Hepatocyte (in vitro differentiated cells): ENCODE measurements at regions not wholly inside any gene's neighbourhood (a gene's known extent, or its start where the extent isn't known, plus 50 kb on each side); places are given as distances from the start of the nearest gene placed in this dataset.

Experiments used
- DNase-seq: peaks from one replicate; pipeline ENCODE4 v3.0.0-alpha.2; 2016; ENCODE audit warnings: low spot score
- H2AFZ ChIP-seq: fragments of 200-600 bp; sonication (generic); 2 replicates; pipeline ENCODE4 v1.6.0; 2016; ENCODE audit warnings: antibody characterized with exemption, mild to moderate bottlenecking
- H3K27ac ChIP-seq: fragments of 200-600 bp; sonication (generic); 2 replicates; pipeline ENCODE4 v1.5.1; 2016; ENCODE audit warnings: mild to moderate bottlenecking
- H3K27me3 ChIP-seq: fragments of 200-600 bp; sonication (generic); 2 replicates; pipeline ENCODE4 v1.6.1; 2016
- H3K36me3 ChIP-seq: fragments of 200-600 bp; sonication (generic); replicated peaks from 2 replicates; pipeline ENCODE4 v1.5.1; 2016; ENCODE audit warnings: low read depth; ENCODE audit not compliant: insufficient read depth
- H3K4me1 ChIP-seq: fragments of 200-600 bp; sonication (generic); 2 replicates; pipeline ENCODE4 v1.5.1; 2016; ENCODE audit warnings: mild to moderate bottlenecking, moderate library complexity; ENCODE audit not compliant: insufficient read depth
- H3K4me2 ChIP-seq: fragments of 200-600 bp; sonication (generic); 2 replicates; pipeline ENCODE4 v1.6.0; 2016
- H3K4me3 ChIP-seq: fragments of 200-600 bp; sonication (generic); 2 replicates; pipeline ENCODE4 v1.5.1; 2016; ENCODE audit warnings: mild to moderate bottlenecking
- H3K79me2 ChIP-seq: fragments of 200-600 bp; sonication (generic); 2 replicates; pipeline ENCODE4 v1.6.0; 2017; ENCODE audit warnings: mild to moderate bottlenecking
- H3K9me2 ChIP-seq: fragments of 200-600 bp; sonication (generic); replicated peaks from 2 replicates; pipeline ENCODE4 v1.6.0; 2017; ENCODE audit warnings: mild to moderate bottlenecking; ENCODE audit not compliant: insufficient read depth
- H3K9me3 ChIP-seq: fragments of 200-600 bp; sonication (generic); 2 replicates; pipeline ENCODE4 v1.5.1; 2016; ENCODE audit warnings: low read depth, mild to moderate bottlenecking
- H4K20me1 ChIP-seq: fragments of 200-600 bp; sonication (generic); 2 replicates; pipeline ENCODE4 v1.6.0; 2016; ENCODE audit warnings: mild to moderate bottlenecking; ENCODE audit not compliant: insufficient read depth, poor library complexity, severe bottlenecking
- EZH2 ChIP-seq: fragments of 200-600 bp; sonication (generic); IDR thresholded peaks from 2 replicates; pipeline ENCODE4 v1.6.1; 2016; ENCODE audit warnings: antibody characterized with exemption, mild to moderate bottlenecking, borderline replicate concordance
- EZH2phosphoT487 ChIP-seq: fragments of 200-600 bp; sonication (generic); IDR thresholded peaks from one replicate; pipeline ENCODE4 v1.6.1; 2018; ENCODE audit warnings: antibody characterized with exemption, mild to moderate bottlenecking, low read depth, moderate library complexity; ENCODE audit not compliant: unreplicated experiment, severe bottlenecking
- WGBS: methylation state at CpG from one replicate; pipeline ENCODE4 v1.1.6; 2016; ENCODE audit warnings: low lambda C conversion rate; ENCODE audit errors: missing lambda C conversion rate; 5-methylcytosine and 5-hydroxymethylcytosine counted together
- TF ChIP-seq, protein P1 (sequence below): fragments of 200-600 bp; sonication (generic); IDR thresholded peaks from 2 replicates; pipeline ENCODE4 v1.5.1; 2016; ENCODE audit warnings: antibody characterized with exemption, mild to moderate bottlenecking; ENCODE audit not compliant: poor library complexity

DNA sequence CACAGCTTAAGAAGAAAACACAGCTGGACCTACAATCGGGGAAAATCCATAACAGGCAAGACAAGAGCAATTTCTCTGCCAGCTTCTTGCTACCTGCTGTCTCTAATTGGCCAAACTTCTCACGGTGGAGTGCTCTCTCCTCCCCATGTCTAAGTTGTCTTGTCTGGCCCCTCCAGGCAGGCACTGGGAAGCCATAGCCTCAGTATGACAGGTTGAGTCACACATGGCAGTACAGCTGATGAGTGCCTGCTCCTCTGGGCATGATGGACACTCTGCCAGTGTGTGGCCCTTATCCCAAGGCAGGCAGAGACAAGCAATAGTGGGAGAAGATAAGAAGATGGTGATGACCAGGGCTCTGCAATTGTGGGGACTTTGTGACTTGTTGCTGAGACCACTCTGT is 551.8 kb downstream of the DIPK2A start:
- Histone ChIP-seq H4K20me1 (no peaks in the 10 kb centered on the region), H2AFZ (no peak overlapping the region), H3K4me2 (no peak overlapping the region), H3K79me2 (no peaks in the 10 kb centered on the region), H3K36me3 (no peaks in the 10 kb centered on the region), H3K9me3 (no peaks in the 10 kb centered on the region), H3K4me1 (no peaks in the 10 kb centered on the region), H3K9me2 (no peaks in the 10 kb centered on the region), H3K27me3 (no peaks in the 10 kb centered on the region), H3K4me3 (no peak overlapping the region), H3K27ac (no peak overlapping the region)
- TF ChIP-seq EZH2 (no peak), EZH2phosphoT487 (no peak)
- TF ChIP-seq, protein P1, sequence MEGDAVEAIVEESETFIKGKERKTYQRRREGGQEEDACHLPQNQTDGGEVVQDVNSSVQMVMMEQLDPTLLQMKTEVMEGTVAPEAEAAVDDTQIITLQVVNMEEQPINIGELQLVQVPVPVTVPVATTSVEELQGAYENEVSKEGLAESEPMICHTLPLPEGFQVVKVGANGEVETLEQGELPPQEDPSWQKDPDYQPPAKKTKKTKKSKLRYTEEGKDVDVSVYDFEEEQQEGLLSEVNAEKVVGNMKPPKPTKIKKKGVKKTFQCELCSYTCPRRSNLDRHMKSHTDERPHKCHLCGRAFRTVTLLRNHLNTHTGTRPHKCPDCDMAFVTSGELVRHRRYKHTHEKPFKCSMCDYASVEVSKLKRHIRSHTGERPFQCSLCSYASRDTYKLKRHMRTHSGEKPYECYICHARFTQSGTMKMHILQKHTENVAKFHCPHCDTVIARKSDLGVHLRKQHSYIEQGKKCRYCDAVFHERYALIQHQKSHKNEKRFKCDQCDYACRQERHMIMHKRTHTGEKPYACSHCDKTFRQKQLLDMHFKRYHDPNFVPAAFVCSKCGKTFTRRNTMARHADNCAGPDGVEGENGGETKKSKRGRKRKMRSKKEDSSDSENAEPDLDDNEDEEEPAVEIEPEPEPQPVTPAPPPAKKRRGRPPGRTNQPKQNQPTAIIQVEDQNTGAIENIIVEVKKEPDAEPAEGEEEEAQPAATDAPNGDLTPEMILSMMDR = no peak
- DNase-seq = no peak
- 87% methylated on average over 2 of the region's 2 CpGs for WGBS

DNA sequence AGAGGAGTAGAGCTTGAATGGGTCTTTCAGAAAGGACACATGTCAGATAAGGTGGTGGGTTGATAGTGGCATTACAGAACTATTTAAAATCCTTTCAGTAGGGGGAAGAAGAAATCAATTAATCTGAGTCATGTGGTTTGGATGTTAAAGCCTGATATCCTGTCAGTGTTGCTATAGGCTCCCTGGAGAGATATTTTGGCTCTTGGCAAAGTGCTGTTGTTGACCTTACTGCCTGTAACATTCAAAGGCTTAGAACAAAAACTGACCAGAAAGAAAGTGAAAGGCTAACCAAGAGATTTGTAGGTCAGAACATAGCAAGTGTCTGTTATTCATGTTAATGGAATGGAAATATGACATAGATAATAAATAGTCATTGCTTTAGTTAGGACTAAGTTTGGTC is 552.9 kb downstream of the DIPK2A start:
- Histone ChIP-seq H3K4me2 (no peak overlapping the region), H3K27me3 (no peaks in the 10 kb centered on the region), H3K9me3 (no peaks in the 10 kb centered on the region), H3K27ac (no peak overlapping the region), H3K36me3 (no peaks in the 10 kb centered on the region), H3K4me1 (no peaks in the 10 kb centered on the region), H2AFZ (no peak overlapping the region), H3K4me3 (no peak overlapping the region), H3K9me2 (no peaks in the 10 kb centered on the region), H3K79me2 (no peaks in the 10 kb centered on the region), H4K20me1 (no peaks in the 10 kb centered on the region)
- TF ChIP-seq, protein P1 = no peak
- no peak for TF ChIP-seq EZH2
- TF ChIP-seq EZH2phosphoT487 = no peak
- DNase-seq = no peak

DNA sequence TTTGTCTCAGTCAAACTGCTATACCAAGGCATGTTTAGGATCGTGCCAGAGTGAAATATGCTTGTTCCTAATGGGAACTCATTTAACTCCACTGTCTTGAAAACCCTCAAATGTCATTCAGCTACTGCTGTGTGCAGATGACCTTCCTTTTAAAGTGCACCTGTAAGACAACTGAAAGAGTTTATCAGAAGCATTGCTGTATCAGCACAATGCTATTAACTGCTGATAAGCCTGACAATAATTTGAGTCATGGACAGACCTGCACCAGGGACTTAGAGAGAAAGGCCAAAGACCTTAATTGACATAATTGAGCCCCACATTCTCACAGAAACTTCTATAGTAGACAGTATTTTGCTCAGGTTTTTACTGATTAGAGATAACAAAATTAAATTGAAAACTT is 557.9 kb downstream of the DIPK2A start:
- WGBS = 42% methylated on average over 1 of the region's 1 CpG
- DNase-seq = peak; percentile 12

More for the DNA sequence above, 557.9 kb downstream of the DIPK2A start:
- no peaks in the 10 kb centered on the region for H3K27me3 ChIP-seq
- H3K36me3 ChIP-seq = no peaks in the 10 kb centered on the region
- no peak overlapping the region for H2AFZ ChIP-seq
- no peak overlapping the region for H3K4me3 ChIP-seq
- no peaks in the 10 kb centered on the region for H3K9me2 ChIP-seq
- no peak overlapping the region for H3K27ac ChIP-seq
- H3K9me3 ChIP-seq = no peaks in the 10 kb centered on the region
- H3K4me2 ChIP-seq = no peak overlapping the region
- H4K20me1 ChIP-seq = no peaks in the 10 kb centered on the region
- H3K79me2 ChIP-seq = no peaks in the 10 kb centered on the region
- no peaks in the 10 kb centered on the region for H3K4me1 ChIP-seq
- no peak for TF ChIP-seq EZH2phosphoT487
- TF ChIP-seq EZH2 = no peak
- TF ChIP-seq, protein P1 = no peak
